ENCODE measurements at regions not wholly inside any gene's neighbourhood (a gene's known extent, or its start where the extent isn't known, plus 50 kb on each side); places are given as distances from the start of the nearest gene placed in this dataset.

GRCh38 chr15:70528270-70528706 lies 235.1 kb downstream of the UACA start:
- TF ChIP-seq CTCF (IDR thresholded peaks at IDR 0.05) (peak in 1 of 6 experiments; percentile 4), POLR2A (IDR thresholded peaks at IDR 0.05) (no peak)
